Esophagus muscularis mucosa (tissue), 3 donors: ENCODE measurements at regions not wholly inside any gene's neighbourhood (a gene's known extent, or its start where the extent isn't known, plus 50 kb on each side); places are given as distances from the start of the nearest gene placed in this dataset.

Experiments
- CTCF ChIP-seq, 3 experiments: fragments of 200-600 bp in 2 of 3; fragments of 450-650 bp in 1 of 3; sonication (generic) in 2 of 3; IDR thresholded peaks; one replicate each; pipeline ENCODE4 v1.5.1; 2017 to 2019; ENCODE audit warnings: antibody characterized with exemption in 3 of 3, mild to moderate bottlenecking in 2 of 3, moderate library complexity in 1 of 3
- EP300 ChIP-seq: sonication (generic); formaldehyde crosslinking; IDR thresholded peaks from one replicate; pipeline ENCODE4 v1.6.1; 2017; ENCODE audit warnings: antibody characterized with exemption

- TF ChIP-seq CTCF (IDR thresholded peaks at IDR 0.05) (no peak), EP300 (no peak)
Observed at GRCh38 chr7:125074141-125074540, 144.5 kb upstream of the POT1 start.
